ENCODE measurements at regions not wholly inside any gene's neighbourhood (a gene's known extent, or its start where the extent isn't known, plus 50 kb on each side); places are given as distances from the start of the nearest gene placed in this dataset.

DNA sequence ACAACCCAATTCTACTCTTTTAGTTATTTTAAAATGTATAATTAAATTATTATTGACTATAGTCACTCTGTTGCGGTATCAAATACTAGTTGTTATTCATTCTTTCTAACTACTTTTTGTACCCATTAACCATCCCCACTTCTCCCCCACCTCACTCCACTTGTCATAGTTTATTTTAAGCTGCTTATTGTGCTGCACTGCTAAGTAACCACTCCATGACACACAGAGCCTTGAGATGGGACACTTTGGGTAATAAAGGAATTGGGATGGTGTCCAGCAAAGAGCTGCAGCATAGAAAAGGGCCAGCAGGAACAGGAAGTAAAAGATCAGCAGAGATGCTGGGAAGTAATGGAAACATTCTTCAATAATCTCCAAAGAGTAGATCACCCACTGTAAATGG, 123.0 kb downstream of the RPS29 start:
- Histone ChIP-seq H3K27ac (ENCODE audit: low read length) (no peak overlapping the region), H3K4me1 (ENCODE audit: control insufficient read depth, low read depth, low read length) (peaks cover 8% of the 10 kb centered on the region), H3K36me3 (ENCODE audit: control insufficient read depth, low read depth, low read length) (no peaks in the 10 kb centered on the region), H3K9me3 (ENCODE audit: control insufficient read depth, low read depth, low read length) (no peaks in the 10 kb centered on the region), H3K27me3 (ENCODE audit: control insufficient read depth, insufficient read depth, low read length) (no peaks in the 10 kb centered on the region), H3K9ac (ENCODE audit: low read length) (no peak overlapping the region), H3K4me3 (ENCODE audit: low read length) (no peak overlapping the region)

DNA sequence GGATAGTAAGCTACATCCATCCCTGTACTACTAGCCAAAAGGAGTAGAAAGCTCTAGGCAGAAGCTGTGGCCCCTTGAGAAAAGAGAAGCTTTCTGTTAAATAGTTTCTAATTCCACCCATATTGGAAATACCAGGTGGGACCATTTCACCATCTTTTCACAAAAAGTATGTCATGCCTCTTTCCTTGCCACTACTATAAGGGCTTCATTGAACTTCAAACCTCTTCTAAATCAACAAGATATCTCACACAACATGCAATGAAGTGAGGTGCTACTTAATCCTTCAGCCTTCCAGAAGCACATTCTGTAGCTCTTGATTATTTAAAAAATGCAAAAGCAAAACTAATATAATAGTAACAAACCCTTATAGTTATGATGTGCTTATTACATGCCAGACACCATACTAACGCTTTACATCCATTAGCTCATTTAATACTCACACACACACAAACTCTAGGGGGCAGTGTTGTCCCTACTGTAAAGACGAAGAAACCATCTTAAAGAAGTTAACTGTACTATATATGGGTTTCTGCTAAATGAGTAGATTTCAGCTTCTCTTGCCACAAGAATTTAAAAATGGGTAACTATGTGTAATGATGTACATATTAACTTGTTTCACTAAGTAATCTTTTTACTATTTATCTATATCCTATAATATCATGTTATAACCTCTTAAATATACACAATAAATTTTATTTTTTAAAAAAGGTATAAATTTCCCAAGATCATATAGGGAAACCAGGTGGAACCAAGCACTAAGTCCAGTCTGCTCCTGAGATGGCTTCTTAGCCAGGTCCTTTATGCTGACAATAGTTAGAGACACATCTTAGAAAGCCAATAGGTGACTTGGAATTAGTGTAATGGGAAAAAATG, 124.4 kb downstream of the RPS29 start:
- Histone ChIP-seq H3K27ac (ENCODE audit: low read length) (no peak overlapping the region), H3K9me3 (ENCODE audit: control insufficient read depth, low read depth, low read length) (no peaks in the 10 kb centered on the region), H3K36me3 (ENCODE audit: control insufficient read depth, low read depth, low read length) (no peaks in the 10 kb centered on the region), H3K4me3 (ENCODE audit: low read length) (no peak overlapping the region), H3K4me1 (ENCODE audit: control insufficient read depth, low read depth, low read length) (peaks cover 8% of the 10 kb centered on the region), H3K27me3 (ENCODE audit: control insufficient read depth, insufficient read depth, low read length) (no peaks in the 10 kb centered on the region), H3K9ac (ENCODE audit: low read length) (no peak overlapping the region)

- Histone ChIP-seq H3K27me3 (ENCODE audit: control insufficient read depth, insufficient read depth, low read length) (no peaks in the 10 kb centered on the region), H3K4me1 (ENCODE audit: control insufficient read depth, low read depth, low read length) (peaks cover 8% of the 10 kb centered on the region), H3K4me3 (ENCODE audit: low read length) (no peak overlapping the region), H3K36me3 (ENCODE audit: control insufficient read depth, low read depth, low read length) (no peaks in the 10 kb centered on the region), H3K9ac (ENCODE audit: low read length) (no peak overlapping the region), H3K27ac (ENCODE audit: low read length) (no peak overlapping the region), H3K9me3 (ENCODE audit: control insufficient read depth, low read depth, low read length) (no peaks in the 10 kb centered on the region)
Measured at GRCh38 chr14:49460662-49461061, 125.5 kb downstream of the RPS29 start.

DNA sequence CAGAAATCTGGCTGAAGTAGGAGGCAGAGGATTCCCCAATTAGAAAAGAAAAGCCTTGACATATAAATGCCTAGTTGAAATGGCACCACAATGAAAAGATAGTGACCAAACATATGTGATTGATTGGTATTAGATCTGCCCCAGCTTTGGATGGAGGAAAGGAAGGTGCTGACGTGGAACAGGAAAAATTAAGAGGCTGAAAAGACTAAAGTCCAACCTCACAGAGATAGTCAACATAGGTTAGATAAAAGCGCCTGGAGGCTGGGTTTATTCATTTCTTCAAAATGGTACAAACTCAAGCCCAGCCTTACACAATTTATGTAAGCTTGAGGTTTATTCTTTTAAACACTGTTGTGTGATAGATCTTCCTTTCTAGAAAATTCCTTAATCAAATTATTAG, 129.6 kb downstream of the RPS29 start:
- Histone ChIP-seq H3K9ac (ENCODE audit: low read length) (no peak overlapping the region), H3K36me3 (ENCODE audit: control insufficient read depth, low read depth, low read length) (no peaks in the 10 kb centered on the region), H3K27me3 (ENCODE audit: control insufficient read depth, insufficient read depth, low read length) (no peaks in the 10 kb centered on the region), H3K4me1 (ENCODE audit: control insufficient read depth, low read depth, low read length) (no peaks in the 10 kb centered on the region), H3K9me3 (ENCODE audit: control insufficient read depth, low read depth, low read length) (no peaks in the 10 kb centered on the region), H3K4me3 (ENCODE audit: low read length) (no peak overlapping the region), H3K27ac (ENCODE audit: low read length) (no peak overlapping the region)

GRCh38 chr14:49451938-49452337, 134.2 kb downstream of the RPS29 start:
- Histone ChIP-seq H3K9me3 (ENCODE audit: control insufficient read depth, low read depth, low read length) (no peaks in the 10 kb centered on the region), H3K27ac (ENCODE audit: low read length) (no peak overlapping the region), H3K4me3 (ENCODE audit: low read length) (no peak overlapping the region)

DNA sequence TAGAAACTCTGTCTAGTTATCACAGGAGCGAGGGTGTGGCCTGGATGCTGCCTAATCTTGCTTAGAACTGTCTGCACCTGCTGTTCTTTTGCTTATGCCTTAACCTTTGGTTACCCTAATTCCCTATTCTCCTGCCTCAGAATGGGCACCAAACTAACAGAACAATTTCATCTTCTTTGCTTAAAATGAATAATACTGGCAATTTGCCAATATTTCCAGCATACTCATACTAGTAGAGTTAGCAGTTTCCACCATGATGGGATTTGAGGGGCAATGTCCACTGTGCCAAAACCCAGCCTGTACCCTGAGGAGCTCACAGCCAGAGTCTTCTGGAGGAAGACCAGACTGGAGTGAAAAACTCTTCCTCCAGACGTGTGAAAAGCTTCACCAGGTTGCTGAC, 136.4 kb downstream of the RPS29 start:
- Histone ChIP-seq H3K27ac (ENCODE audit: low read length) (no peak overlapping the region), H3K4me1 (ENCODE audit: control insufficient read depth, low read depth, low read length) (peaks cover 24% of the 10 kb centered on the region), H3K9ac (ENCODE audit: low read length) (no peak overlapping the region), H3K9me3 (ENCODE audit: control insufficient read depth, low read depth, low read length) (no peaks in the 10 kb centered on the region), H3K27me3 (ENCODE audit: control insufficient read depth, insufficient read depth, low read length) (no peaks in the 10 kb centered on the region), H3K36me3 (ENCODE audit: control insufficient read depth, low read depth, low read length) (no peaks in the 10 kb centered on the region), H3K4me3 (ENCODE audit: low read length) (no peak overlapping the region)

More at GRCh38 chr14:49451938-49452337, 134.2 kb downstream of the RPS29 start:
- Histone ChIP-seq H3K4me1 (ENCODE audit: control insufficient read depth, low read depth, low read length) (peaks cover 6% of the 10 kb centered on the region), H3K36me3 (ENCODE audit: control insufficient read depth, low read depth, low read length) (no peaks in the 10 kb centered on the region), H3K27me3 (ENCODE audit: control insufficient read depth, insufficient read depth, low read length) (no peaks in the 10 kb centered on the region), H3K9ac (ENCODE audit: low read length) (no peak overlapping the region)

- H3K36me3 ChIP-seq (ENCODE audit: control insufficient read depth, low read depth, low read length): no peaks in the 10 kb centered on the region
- H3K4me1 ChIP-seq (ENCODE audit: control insufficient read depth, low read depth, low read length): peaks cover 24% of the 10 kb centered on the region
- no peaks in the 10 kb centered on the region for H3K27me3 ChIP-seq (ENCODE audit: control insufficient read depth, insufficient read depth, low read length)
- H3K27ac ChIP-seq (ENCODE audit: low read length): no peak overlapping the region
- no peak overlapping the region for H3K4me3 ChIP-seq (ENCODE audit: low read length)
- no peak overlapping the region for H3K9ac ChIP-seq (ENCODE audit: low read length)
- no peaks in the 10 kb centered on the region for H3K9me3 ChIP-seq (ENCODE audit: control insufficient read depth, low read depth, low read length)
Measured at GRCh38 chr14:49447540-49448107, 138.6 kb downstream of the RPS29 start.

DNA sequence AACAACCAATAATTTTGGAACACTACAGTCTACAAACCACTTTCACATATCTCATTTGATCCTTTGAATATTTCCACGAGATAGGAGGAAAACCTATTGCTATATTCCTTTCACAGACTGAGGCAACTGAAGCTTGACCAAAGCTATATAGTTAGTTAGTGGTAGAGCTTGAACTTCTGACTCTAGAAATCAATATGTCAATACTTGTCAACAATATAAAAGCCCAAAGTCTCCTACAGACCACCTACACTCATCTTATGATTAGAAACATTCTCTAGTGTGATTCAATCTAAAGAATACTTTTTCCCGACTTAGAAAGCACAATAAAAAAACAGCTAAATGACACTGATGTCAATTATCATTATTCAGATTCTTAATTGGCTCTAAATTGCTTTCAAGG, 139.4 kb downstream of the RPS29 start:
- Histone ChIP-seq H3K36me3 (ENCODE audit: control insufficient read depth, low read depth, low read length) (no peaks in the 10 kb centered on the region), H3K4me3 (ENCODE audit: low read length) (no peak overlapping the region), H3K9ac (ENCODE audit: low read length) (no peak overlapping the region), H3K27me3 (ENCODE audit: control insufficient read depth, insufficient read depth, low read length) (no peaks in the 10 kb centered on the region), H3K9me3 (ENCODE audit: control insufficient read depth, low read depth, low read length) (no peaks in the 10 kb centered on the region), H3K4me1 (ENCODE audit: control insufficient read depth, low read depth, low read length) (peaks cover 24% of the 10 kb centered on the region), H3K27ac (ENCODE audit: low read length) (no peak overlapping the region)

DNA sequence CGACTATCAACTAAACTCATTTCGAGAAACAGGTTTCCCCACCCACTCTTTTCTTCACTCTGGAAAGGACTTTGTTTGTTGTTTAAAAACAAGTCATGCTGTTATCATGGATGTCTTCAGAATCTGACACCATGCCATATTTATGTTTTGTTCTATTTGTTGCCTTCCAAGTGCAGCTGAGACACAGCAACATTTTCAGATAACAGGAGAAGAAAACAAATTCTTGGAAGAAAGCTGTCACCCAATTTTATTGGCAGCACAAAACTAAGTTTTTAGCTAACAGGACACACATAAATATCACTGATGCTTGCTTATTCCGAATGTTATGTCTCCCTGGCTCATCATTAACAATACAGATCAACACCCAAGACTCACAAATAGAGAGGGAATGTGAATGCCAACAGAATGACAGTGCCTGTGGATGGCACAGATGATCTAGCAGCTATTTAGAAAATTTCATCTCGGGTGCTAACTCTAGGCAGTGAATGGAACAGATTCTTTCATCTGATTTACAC, 147.9 kb downstream of the RPS29 start:
- no peaks in the 10 kb centered on the region for H3K27me3 ChIP-seq (ENCODE audit: control insufficient read depth, insufficient read depth, low read length)
- no peaks in the 10 kb centered on the region for H3K4me1 ChIP-seq (ENCODE audit: control insufficient read depth, low read depth, low read length)
- no peaks in the 10 kb centered on the region for H3K36me3 ChIP-seq (ENCODE audit: control insufficient read depth, low read depth, low read length)
- H3K9me3 ChIP-seq (ENCODE audit: control insufficient read depth, low read depth, low read length): no peaks in the 10 kb centered on the region
- H3K27ac ChIP-seq (ENCODE audit: low read length): no peak overlapping the region
- no peak overlapping the region for H3K9ac ChIP-seq (ENCODE audit: low read length)
- no peak overlapping the region for H3K4me3 ChIP-seq (ENCODE audit: low read length)

GRCh38 chr14:49428076-49428475, 158.1 kb downstream of the RPS29 start:
- Histone ChIP-seq H3K9me3 (ENCODE audit: control insufficient read depth, low read depth, low read length) (no peaks in the 10 kb centered on the region), H3K4me3 (ENCODE audit: low read length) (no peak overlapping the region), H3K9ac (ENCODE audit: low read length) (no peak overlapping the region), H3K36me3 (ENCODE audit: control insufficient read depth, low read depth, low read length) (no peaks in the 10 kb centered on the region), H3K4me1 (ENCODE audit: control insufficient read depth, low read depth, low read length) (no peaks in the 10 kb centered on the region), H3K27ac (ENCODE audit: low read length) (no peak overlapping the region), H3K27me3 (ENCODE audit: control insufficient read depth, insufficient read depth, low read length) (no peaks in the 10 kb centered on the region)

GRCh38 chr14:49427117-49427516, 159.1 kb downstream of the RPS29 start:
- Histone ChIP-seq H3K4me1 (ENCODE audit: control insufficient read depth, low read depth, low read length) (no peaks in the 10 kb centered on the region), H3K36me3 (ENCODE audit: control insufficient read depth, low read depth, low read length) (no peaks in the 10 kb centered on the region), H3K4me3 (ENCODE audit: low read length) (no peak overlapping the region), H3K27ac (ENCODE audit: low read length) (no peak overlapping the region), H3K27me3 (ENCODE audit: control insufficient read depth, insufficient read depth, low read length) (no peaks in the 10 kb centered on the region), H3K9ac (ENCODE audit: low read length) (no peak overlapping the region), H3K9me3 (ENCODE audit: control insufficient read depth, low read depth, low read length) (no peaks in the 10 kb centered on the region)

DNA sequence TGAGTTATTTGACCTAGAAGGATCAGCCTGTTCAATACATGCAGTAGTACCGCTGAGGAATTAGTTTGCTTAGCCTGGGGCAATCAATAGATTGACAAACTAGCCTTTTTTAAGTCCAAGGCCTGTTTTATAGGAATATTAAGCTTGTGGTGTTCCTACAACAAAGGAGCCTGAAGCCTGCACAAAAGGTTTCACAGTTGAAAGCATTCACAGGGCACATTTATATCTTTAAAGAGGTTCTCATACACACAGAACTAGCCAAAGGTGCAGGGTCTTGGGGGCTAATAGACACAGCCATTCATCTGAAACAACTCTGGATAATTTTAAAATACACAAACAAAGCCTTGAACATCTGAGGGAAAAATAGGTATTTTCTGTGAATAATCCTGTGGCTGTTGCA, 160.3 kb downstream of the RPS29 start:
- no peak overlapping the region for H3K9ac ChIP-seq (ENCODE audit: low read length)
- H3K4me3 ChIP-seq (ENCODE audit: low read length): no peak overlapping the region
- H3K9me3 ChIP-seq (ENCODE audit: control insufficient read depth, low read depth, low read length): no peaks in the 10 kb centered on the region
- no peaks in the 10 kb centered on the region for H3K27me3 ChIP-seq (ENCODE audit: control insufficient read depth, insufficient read depth, low read length)
- no peaks in the 10 kb centered on the region for H3K36me3 ChIP-seq (ENCODE audit: control insufficient read depth, low read depth, low read length)
- H3K4me1 ChIP-seq (ENCODE audit: control insufficient read depth, low read depth, low read length): no peaks in the 10 kb centered on the region
- no peak overlapping the region for H3K27ac ChIP-seq (ENCODE audit: low read length)
